DMS153 treated with DMSO at 0.1 percent for 48 hours (cell line): ENCODE measurements at regions not wholly inside any gene's neighbourhood (a gene's known extent, or its start where the extent isn't known, plus 50 kb on each side); places are given as distances from the start of the nearest gene placed in this dataset.
"Not testable (repeated sequence)": the region's sequence is repeated elsewhere in the genome, so short reads cannot be mapped to it uniquely, and the experiment has no call there.

Experiments used
- DNase-seq: peaks from one replicate; lab custom pipeline; 2025; ENCODE audit not compliant: unreplicated experiment; lab: John Stamatoyannopoulos, UW

- no peak for DNase-seq
Observed at GRCh38 chr5:152184266-152184665, 220.8 kb downstream of the NMUR2 start.

DNA sequence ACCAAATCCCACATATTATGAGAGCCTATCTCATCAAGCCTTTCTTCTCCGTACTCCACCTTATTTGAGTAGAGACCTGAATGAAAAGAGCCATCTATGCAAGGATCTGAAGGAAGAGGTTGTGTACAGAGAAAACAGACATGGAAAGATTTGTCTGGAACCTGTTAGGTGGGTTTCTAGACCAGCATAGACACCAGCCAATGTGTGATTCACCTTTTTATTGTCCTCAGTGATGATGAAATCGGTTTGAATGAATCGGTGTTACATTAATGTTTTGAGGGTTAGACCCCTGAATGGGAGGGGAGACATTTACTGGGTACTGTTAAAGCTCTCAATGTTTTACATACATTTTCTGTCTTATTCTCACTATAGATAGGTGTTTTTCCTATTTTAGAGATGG, 223.6 kb downstream of the NMUR2 start:
- DNase-seq, result no peak

DNA sequence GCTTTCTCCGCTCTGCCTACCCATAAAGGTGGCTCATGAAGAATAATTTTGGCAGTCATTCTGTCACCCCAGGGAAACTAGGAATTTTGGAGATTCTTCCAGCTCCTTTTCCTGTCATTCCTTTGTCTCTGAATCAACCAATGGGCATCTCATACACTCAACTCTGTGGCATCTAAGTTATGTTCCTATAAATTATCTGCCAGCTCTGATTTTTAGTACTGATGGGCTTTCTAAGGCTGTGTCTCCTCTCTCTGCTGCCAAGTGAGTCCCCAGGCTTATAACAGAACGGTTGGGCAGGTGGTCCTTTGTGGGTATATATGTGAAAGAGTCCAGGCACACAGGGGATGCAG, 226.8 kb downstream of the NMUR2 start:
- no peak for DNase-seq

DNA sequence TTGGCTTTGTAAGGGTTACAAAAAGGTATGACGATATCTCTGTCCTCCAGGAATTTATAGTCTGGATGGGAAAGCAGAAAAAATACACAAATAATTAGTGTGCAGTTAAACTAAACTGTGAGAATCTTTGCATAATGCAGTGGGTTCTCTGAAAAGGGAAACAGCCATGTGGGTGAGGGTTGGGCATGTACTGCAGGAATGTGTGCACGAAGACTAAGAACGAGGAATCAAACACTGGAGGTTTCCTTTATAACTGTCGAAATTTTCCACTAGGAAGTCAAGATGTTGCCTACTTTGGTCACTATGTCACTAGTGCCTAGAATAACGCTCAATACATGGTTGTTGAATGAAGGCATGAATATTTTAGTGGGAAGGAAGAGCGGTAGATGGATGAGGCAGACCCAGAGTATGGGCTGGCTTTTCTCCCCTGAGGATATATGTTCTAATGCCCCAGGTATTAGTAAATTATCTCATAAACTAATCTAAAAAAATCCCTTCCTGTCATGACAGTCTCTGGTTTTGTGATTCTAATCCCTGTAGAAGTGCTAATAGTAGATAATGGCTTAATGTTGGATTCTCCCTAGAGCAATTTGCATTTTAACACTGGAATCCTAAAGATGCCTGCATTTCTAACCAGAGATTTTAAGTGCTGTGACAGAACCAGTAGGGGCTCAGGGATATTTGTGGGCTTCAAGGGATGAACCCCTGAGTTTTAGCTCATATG, 227.3 kb downstream of the NMUR2 start:
- DNase-seq, result no peak

DNA sequence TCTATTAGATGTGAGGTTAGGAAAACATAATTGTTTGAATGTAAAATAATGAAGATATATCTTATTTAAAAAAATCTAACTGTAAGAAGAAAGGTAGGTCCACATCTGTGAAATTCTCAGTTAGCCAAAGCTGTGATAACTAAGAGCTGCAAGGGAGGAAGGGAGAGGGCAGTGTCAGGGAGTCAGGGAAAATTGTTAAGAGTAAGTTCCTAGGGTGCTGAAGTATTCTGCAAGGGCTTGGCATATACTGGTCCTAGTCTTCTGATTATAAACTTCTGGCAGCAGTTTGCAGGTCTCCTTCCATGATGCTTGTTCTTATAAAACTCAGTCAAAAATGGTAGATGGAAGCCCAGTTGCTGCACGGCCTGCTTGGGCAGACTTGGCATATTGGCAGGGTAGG, 233.2 kb downstream of the NMUR2 start:
- no peak for DNase-seq

DNA sequence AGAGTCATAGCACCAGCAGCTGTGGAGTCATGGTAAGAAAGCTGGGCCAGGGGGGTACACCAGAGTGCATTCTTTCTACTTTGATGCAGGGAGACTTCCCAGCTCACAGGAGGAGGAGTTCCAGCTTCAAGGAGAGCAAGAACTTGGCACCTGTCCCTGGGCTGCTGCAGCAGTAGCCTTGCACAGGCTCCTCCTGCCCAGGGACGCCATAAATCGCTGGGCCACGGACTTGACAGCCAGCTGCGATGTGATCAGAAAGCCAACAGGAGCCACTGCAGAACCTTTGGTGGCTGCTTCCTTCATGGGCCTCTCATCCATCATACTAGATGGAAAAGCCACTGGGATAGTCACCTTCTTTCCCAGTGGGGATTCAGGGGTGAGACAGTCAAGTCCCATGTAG, 234.7 kb downstream of the NMUR2 start:
- no peak for DNase-seq

- DNase-seq, result no peak
Observed at GRCh38 chr5:152164860-152165259, 240.2 kb upstream of the GLRA1 start.

DNA sequence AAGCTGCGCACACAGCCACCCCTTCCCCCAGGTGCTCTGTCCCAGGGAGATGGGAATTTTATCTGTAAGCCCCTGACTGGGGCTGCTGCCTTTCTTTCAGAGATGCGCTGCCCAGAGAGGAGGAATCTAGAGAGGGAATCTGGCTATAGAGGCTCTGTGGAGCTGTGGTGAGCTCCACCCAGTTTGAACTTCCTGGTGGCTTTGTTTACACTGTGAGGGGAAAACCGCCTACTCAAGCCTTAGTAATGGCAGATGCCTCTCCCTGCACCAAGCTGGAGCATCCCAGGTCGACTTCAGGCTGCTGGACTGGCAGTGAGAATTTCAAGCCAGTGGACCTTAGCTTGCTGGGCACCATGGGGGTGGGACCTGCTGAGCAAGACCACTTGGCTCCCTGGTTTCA, 235.2 kb upstream of the GLRA1 start:
- DNase-seq, result not testable (repeated sequence)

DNA sequence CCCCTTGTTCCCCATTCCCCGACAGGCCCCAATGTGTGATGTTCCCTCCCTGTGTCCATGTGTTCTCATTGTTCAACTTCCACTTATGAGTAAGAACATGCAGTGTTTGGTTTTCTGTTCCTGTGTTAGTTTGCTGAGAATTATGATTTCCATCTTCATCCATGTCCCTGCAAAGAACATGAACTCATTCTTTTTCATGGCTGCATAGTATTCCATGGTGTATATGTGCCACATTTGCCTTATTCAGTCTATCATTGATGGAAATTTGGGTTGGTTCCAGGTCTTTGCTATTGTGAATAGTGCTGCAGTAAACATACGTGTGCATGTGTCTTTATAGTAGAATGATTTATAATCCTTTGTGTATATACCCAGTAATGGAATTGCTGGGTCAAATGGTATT, 229.8 kb upstream of the GLRA1 start:
- DNase-seq, result not testable (repeated sequence)

- no peak for DNase-seq
Observed at GRCh38 chr5:152151940-152152339, 227.3 kb upstream of the GLRA1 start.

DNA sequence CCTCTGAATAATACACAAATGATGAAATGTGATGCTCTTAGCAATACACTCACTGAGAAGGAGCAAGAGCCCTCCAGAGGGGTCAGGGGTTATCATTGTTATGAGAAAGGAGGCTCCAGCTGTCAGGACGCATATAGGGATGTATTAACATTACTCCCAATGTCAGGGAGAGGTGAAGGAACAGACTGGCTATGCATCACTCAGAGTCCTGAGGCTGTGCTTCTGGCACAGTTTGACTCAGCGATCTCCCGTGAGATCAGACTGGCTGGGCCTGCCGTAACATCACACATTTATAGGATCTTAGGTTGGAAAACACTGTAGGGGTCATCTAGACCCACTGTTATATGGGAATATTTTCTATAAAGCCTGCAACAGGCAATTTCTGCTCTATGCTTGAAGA, 226.5 kb upstream of the GLRA1 start:
- no peak for DNase-seq

- DNase-seq, result no peak
Observed at GRCh38 chr5:152147286-152147685, 222.6 kb upstream of the GLRA1 start.

DNA sequence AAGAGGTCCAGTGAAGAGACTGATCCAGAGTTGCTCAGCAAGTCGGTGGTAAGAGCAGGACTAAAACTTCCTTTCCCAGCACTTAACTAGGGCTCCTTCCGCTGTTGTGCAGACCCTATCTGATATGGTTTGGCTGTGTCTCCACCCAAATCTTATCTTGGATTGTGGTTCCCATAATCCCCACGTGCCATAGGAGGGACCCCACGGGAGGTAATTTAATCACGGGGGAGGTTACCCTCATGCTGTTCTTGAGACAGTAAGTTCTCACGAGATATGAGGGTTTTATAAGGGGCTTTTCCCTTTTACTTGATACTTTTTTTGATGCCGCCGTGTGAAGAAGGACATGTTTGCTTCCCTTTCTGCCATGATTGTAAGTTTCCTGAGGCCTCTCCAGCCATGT, 221.9 kb upstream of the GLRA1 start:
- DNase-seq, result no peak

GRCh38 chr5:152144556-152144955, 219.9 kb upstream of the GLRA1 start:
- no peak for DNase-seq

DNA sequence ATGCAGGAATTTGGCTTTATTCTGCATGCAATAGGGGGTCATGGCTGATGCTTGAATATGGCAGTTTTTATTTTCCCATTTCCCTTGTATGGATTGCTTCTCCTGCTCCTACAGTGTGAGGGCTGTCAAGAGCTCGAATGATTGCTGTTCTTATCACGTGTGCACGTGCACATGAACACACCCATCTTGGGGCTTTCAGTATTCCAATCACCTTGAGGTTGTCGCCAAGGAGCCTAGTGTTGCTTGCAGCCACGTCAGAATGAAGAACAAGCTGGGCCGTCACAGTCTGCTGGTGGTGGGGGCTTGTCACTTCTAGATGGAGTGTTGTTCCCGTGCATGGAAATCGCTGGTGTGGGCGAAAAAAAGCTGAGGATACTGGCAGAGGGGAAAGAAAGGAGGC, 219.4 kb upstream of the GLRA1 start:
- no peak for DNase-seq

GRCh38 chr5:152142840-152143469, 218.3 kb upstream of the GLRA1 start:
- DNase-seq, result no peak

GRCh38 chr5:152140347-152140746, 215.7 kb upstream of the GLRA1 start:
- no peak for DNase-seq

- no peak for DNase-seq
Observed at GRCh38 chr5:152137063-152137462, 212.4 kb upstream of the GLRA1 start.

DNA sequence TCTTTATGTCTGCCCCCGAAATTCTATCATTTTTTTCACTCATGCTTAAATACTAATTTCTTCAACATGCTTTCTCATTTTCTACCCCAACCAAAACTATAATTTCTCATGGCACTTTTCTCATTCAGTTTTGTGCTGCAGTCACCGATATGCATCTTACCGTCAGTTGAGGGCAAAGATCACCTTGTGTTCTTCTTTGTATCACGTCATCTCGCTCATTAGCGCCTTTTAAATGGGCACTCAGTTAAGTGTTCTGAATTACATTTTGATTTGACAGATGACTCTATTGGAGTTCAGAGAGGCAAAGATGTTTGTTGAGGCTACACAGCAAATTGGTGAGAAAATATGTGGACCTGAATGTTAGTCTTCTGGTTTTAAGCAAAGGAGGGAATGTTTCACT, 211.7 kb upstream of the GLRA1 start:
- no peak for DNase-seq

DNA sequence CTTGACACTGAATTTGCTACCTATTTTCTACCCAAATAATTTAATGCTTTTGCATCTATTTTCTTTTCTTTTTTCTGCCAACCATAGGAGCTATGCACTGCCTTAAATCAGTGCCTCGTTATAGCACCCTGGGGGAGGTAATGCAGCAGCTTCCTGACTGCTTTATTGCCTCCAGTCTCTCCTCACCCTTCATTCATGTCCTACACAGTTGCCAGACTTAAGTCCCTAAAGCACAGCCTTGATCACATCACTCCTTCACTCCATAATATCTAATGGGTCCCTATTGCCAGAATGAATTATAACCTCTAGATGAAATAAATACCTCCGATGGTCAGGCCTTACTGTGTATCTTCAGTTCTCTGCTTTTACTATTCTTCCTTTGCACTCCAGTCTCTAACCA, 211.2 kb upstream of the GLRA1 start:
- DNase-seq, result no peak

GRCh38 chr5:152125661-152126205, 201.1 kb upstream of the GLRA1 start:
- no peak for DNase-seq

DNA sequence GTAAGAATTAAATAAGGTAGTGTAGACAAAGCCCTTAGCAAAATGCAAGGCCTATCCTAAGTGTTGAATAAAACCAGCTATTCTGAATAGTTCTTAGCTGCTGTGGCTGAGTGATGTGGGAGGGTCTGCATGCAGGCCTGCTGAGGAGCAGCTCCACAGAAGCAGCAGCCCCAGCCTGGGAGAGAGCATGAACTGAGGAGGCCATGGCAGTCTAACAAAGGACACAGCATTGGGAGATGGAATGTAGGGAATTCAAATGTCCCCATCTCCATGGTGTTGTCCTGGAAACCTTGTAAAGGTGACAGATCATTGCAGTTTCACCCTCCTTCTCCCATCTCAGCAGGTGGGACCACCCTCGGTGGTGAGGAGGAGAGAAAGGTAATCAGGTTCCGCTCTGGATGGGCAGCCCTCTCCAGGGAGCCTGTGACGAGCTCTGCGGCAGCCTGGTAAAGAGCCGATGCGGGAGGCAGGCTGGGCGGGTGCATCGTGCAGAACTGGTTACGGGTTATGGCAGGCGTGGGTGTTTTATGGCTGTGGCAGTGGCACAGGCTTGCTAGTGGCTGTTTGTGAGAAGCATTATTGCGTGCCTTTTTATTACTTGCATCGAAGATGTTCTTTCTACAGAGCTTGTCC, 199.9 kb upstream of the GLRA1 start:
- no peak for DNase-seq
